ENCODE measurements at regions not wholly inside any gene's neighbourhood (a gene's known extent, or its start where the extent isn't known, plus 50 kb on each side); places are given as distances from the start of the nearest gene placed in this dataset.
"Not testable (repeated sequence)": the region's sequence is repeated elsewhere in the genome, so short reads cannot be mapped to it uniquely, and the experiment has no call there.

DNA sequence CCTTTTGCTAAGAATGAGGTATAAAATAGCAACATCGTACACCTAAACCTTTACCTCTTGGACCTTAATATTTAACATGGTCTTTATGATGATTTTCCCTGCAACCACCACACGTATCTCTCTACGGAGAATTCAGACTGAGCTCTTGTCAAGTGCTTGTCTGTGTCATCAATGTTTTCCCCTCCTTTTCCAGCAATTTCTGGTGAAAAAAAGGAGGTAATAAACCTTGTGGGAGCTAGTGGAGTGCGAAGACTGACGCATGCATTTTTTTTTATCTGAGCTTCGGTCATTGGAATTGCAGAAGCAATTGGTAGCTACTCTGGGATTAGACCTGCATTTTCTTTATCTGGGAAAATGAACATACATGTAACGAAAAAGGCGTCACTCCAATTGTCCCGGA lies 527.6 kb downstream of the TMEM114 start:
- DNase-seq (ENCODE audit: low spot score), result no peak

DNA sequence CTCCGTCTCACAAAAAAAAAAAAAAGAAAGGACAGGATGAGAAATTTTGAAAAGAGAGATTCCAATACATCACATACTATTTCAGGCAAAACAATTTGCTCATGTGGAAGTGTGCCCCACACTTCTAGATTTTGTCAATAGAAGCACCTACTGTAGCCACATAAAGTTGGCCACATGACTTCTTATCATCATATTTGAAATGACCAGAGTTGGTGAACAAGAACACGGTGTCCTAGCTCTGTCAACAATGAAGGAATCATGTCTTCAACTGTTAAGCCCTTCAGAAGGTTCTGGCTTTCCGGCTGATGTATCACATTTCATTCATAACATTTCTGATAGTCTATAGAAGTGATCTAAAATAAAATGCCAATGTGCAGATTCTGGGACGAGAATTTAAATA lies 534.5 kb downstream of the TMEM114 start:
- DNase-seq (ENCODE audit: low spot score), result no peak

DNA sequence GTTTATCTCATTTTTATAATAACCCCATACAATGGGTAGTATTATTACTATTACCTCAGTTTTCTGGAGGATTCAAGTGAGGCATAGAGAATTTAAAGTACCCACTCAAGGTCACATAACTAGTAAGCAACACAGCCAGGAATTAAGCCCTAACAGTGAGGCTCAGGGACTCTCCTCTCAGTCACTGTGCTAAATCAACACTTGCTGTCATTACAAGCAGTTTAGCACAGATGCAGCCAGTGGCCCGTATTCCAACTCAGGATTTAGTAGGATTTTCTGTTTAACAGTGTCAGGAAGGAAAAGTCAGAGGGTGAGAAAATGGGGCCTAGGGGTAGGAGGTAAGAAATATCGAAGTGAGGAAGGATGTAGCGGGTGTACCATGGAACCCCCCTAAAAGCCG lies 536.9 kb downstream of the TMEM114 start:
- no peak for DNase-seq (ENCODE audit: low spot score)

DNA sequence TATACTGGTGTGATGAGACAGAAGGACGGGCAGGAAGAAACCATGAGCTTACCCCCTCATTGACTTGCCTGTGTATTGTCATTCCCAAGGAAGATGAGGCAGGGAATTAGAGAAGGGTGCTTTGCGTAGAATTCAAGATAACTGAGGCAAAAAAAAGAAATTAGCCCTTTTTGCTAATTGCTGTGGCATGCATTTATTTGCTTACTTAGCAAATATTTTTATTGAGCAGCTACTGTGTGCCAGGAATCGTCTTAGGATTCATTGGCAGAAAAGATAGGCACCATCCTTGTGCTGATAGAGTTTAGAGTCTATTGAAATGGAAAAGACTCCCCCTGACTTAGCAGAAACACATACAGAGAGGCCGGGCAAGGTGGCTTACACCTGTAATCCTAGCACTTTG lies 541.9 kb downstream of the TMEM114 start:
- no peak for DNase-seq (ENCODE audit: low spot score)

DNA sequence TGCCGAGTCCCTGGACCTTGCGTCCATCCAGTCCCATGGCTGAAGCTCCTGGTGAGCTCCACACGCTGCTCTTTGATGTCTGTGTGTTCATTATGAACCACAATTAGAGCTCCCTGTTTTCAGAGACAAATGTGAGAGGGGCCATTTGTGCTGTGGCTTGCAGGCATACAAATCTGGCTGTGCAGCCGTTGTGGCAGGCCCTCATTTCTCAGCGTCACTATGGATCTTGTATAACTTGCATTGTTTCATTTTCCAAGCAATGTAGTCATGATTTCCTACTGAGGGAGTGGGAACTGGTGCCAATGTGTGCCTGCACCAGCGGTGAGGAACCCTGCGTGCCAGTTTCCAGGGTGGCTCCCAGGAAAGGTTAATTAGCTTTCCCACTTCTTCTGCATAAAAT lies 542.6 kb downstream of the TMEM114 start:
- no peak for DNase-seq (ENCODE audit: low spot score)

DNA sequence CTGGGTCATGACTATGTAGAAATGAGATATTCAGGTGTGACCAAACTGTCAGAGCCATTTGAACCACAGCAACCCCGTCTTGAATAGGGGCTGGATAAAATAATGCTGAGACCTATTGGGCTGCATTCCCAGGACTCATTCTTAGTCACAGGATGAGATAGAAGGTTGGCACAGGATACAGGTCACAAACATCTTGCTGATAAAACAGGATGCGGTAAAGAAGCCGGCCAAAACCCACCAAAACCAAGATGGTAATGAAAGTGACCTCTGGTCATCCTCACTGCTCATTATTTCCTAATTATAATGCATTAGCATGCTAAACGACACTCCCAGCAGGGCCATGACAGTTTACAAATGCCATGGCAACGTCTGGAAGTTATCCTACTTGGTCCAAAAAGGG lies 545.5 kb downstream of the TMEM114 start:
- no peak for DNase-seq (ENCODE audit: low spot score)

DNA sequence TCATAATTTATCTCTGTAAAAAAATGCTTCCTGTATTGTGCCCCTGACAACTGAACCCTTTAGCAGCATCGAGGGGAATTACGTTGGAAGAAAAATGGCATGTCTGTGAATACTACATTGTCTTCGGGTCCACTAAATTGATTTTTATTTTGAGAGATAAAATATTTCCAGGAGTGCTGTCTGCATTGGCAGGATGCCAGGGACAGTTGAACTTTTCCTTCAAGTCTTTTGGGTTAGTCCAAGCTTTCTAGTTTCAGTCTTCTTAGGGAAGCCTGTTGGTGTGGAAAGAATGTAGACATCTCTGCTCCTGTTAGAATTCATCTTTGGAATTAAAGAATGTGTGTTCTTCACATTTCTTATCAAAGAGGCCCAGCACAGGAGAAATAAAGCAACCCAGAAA lies 557.9 kb downstream of the TMEM114 start:
- no peak for DNase-seq (ENCODE audit: low spot score)

DNA sequence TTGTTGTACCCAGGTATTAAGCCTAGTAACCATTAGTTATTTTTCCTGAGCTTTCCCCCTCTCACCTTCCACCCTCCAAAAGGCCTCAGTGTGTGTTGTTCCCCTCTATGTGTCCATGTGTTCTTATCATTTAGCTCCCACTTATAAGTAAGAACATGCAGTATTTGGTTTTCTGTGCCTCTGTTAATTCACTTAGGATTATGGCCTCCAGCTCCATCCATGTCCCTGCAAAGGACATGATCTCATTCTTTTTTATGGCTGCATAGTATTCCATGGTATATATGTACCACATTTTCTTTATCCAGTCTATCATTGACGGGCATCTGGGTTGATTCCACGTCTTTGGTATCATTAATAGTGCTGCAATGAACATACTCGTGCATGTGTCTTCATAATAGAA lies 560.3 kb downstream of the TMEM114 start:
- DNase-seq (ENCODE audit: low spot score), result not testable (repeated sequence)

DNA sequence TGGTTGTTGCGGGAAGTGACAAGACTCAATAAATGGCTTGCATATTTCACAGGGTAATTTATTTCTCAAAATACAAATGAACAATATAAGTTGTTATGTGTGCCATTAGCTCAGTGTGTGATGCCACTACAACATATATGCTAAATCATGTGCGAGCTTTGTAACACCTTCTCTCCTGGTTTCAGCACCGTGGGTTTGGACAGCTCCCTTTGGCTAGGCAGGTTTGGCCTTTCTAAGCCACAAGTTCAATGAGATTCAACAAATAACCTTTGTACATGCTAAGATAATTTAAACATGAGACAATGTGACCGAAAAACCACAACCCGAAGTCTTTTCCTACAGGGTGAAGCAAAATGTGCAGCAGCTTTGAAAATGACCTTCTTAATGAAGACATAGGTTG lies 563.9 kb downstream of the TMEM114 start:
- DNase-seq (ENCODE audit: low spot score), result no peak

DNA sequence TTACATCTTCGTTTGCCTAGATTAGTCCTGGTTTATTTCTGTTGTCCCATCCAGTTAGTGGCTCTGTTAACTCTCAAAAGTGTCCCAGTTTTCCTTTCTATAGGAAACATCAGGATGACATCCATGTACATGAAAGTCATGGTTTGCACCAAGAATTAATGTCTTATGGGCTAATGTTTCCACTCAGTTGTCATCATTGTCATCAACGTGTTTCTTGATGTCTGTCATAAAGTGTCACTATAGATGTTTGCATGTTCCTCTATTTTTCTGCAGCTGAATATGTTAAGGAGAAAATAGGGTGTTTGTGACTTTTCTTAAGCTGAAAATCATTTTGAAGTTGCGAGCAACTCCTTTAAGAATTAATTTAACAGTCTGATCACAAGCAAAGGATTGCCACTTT lies 567.0 kb downstream of the TMEM114 start:
- no peak for DNase-seq (ENCODE audit: low spot score)

DNA sequence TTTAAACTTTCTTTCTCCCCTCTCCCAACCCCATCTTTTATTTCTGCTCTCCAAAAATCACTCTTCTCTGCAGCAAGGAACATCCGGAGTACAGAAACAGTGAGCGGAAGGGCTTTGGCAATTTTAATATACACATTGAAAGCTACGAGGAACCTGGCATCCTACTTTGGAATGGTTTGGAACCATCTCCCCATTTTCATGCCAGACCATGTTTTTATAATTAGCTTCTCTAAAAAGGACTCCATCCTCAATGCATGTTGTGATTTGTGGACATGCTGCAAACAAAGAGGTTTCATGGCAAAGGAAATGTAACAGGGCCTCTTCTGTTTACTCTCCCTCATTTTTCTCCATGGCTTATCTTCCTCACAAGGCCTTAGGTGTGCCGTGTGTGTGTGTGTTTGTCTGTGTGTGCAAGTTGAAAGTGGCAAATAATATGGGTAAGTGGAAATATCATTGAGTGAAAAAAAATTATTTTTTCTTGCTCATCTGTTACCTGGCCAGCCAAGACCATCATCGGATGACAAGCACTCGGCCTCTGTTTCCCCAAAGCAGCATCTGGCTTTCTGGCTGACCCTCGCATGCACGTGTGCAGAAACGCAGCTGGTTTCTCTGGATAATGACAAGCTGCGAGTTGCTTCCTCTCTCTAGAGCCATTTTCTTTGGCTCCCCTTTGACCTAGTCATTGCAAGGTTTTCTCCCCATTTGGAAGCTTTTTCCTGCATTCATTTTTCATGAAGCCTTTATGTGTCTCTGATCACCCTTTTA lies 585.0 kb downstream of the TMEM114 start:
- no peak for DNase-seq (ENCODE audit: low spot score)

DNA sequence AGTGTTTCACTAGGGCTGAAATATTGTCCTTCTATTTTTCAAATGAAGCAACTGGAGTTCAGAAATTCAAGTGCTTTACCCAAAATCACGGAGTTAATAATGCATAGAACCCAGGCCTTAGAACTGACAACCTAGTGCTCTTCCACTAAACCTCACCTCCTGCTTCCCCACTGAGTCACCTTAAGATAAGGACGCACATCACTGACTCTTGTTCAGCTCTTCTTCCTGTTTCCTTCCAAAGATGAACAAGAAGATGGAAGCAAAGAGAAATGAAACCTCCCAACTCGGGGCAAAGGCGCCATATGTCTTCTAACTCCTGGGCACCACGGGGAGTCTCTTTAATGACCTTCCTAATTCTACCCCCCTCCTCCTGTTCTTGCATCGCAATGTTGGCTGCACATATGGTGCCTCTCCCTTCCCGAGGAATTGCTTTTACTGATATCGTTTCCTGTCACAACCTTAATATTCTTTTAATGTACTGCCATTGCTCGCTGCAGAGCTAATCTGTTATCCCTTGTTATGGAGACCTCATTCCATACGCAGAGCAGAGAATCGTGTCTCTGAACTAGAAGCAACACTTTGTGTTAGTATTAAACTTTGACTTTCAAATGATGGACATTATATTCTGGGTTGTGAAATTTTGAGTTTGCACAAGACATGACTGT lies 591.4 kb downstream of the TMEM114 start:
- DNase-seq (ENCODE audit: low spot score), result no peak

DNA sequence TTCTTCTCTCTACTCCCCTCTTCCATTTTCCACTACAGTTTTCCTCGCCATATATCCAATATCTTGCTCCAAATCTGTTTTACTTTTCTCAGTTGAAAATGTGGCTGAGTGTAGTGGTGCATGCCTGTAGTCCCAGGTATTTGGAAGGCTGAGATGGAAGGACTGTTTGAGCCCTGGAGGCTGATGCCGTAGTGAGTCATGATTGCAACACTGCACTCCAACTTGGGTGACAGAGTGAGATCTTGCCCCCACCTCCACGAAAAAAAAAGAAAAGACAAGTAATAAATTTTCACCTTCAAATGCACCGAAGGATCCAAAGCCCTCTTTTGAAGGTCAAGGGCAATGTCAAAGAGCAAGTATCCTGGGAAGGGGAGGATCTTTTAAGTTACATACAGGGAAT lies 592.3 kb downstream of the TMEM114 start:
- DNase-seq (ENCODE audit: low spot score), result no peak

DNA sequence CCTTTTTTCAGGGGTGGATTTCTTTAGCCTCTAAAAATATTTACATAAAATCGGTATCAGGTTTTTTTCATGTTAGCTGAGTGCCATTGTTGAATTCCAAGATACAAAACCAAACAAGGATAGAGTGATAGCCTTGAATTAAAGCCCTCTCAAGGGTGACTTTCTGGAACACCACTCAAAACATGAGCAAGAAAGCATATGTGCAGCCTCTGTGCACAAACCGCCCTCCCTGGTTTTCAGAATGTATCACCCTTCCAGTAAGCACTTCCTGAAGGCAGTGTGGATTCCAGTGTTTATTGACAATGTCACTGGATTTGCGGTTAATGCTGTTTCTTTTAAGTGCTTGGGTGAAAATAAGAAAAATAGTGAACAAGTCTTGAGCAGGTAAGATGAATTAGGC lies 597.7 kb downstream of the TMEM114 start:
- no peak for DNase-seq (ENCODE audit: low spot score)

DNA sequence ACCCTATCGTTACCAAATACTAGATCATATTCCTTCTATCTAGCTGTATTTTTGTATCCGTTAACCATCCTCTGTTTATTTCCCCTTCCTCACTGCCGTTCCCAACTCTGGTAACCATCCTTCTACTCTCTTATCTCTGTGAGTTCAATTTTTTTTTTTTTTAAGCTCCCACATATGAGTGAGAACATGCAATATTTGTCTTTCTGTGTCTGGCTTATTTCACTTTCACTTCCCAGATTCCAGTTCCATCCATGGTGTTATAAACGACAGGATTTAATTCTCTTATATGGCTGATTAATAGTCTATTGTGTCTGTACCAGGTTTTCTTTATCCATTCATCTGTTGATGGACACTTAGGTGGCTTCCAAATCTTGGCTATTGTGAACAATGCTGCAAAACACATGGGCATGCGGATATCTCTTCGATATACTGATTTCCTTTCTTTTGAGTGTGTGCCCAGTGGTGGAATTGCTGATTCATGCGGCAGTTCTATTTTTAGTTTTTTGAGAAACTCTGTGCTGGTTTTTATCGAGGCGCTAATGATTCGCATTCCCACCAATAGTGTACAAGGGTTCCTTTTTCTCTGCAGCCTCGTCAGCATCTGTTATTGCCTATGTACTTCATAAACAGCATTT lies 599.6 kb downstream of the TMEM114 start:
- no peak for DNase-seq (ENCODE audit: low spot score)

DNA sequence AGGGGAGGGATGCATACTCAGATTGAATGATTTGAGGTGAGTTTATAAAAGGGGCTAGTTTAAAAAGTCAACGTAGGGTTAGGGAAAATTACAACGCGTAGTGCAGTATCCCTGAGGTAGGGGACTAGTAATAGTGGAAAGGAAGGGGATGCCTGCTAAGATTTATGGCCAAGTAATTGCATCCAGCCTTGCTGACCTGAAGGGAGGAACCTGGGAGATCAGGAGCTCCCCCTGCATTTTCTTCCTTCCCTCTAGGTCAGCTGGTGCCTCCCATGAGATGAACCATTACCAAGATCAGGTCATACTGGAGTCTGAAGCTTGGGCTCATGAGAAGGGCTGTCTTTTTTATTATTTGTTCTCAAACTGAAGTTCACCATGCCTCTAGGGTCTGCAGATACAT lies 606.6 kb downstream of the TMEM114 start:
- DNase-seq (ENCODE audit: low spot score), result no peak

DNA sequence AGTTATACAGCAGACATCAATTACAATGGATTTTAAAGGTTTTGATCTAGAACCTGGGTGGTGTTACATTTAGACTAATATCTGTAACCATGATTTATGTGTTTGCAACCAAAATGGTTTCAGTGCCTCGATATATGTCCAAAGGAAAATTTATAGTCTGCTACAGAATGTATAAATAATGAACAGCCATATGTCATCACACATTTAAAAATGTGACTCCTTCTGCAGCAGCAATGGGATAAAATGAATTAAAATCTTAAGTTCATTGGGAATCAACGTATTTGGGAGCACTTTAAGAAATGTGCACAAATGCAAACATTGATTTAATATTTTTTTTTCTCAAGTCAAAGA lies 610.2 kb downstream of the TMEM114 start:
- DNase-seq (ENCODE audit: low spot score), result no peak

DNA sequence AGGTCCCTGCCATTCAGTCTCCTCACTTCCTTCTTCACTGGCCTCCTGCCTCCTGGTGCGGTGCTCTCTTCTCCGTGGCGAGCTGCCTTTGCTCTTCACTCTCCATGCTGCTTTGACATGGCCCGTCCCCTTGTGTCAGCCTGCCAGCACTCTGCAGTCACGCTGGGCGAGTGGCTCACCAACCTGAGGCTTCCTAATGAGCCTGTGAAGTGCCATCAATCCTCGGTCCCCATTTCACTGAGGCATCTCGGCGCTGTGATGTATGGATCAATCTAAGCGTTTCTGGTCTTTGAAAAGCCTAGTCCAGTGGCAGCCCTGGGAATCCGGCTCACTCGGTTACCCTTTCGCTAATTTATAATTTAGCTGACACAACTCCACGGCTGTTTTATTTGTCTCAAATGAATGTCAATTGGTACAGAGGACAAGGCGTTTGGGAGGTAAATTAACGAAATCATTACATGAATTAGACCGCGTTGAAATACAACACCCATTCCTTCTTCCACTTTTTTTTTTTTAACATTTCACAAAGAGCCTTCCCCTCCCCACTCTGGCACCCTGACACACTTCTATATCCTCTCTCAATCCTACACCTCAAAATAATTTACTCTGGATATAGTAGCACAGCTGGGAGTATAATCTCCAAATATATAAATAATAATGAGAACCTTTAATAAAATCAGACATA lies 610.7 kb downstream of the TMEM114 start:
- no peak for DNase-seq (ENCODE audit: low spot score)

DNA sequence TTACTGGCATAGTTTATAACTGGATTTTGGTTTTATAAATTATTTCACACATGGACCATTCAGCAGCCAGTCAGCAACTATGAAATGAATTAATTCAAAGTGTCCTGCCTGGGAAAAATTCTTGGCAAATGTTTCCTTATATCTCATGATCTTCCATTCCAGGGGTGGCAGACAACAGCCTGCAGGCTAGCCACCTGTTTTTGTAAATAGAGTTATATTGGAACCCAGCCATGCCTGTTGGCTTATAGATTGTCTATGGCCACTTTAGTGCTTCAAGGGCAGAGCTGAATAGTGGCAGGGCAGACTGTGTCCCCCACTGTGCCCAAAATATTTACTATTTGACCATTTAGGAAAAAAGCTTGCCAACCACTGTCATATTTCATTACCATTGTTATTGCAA lies 613.7 kb downstream of the TMEM114 start:
- no peak for DNase-seq (ENCODE audit: low spot score)

DNA sequence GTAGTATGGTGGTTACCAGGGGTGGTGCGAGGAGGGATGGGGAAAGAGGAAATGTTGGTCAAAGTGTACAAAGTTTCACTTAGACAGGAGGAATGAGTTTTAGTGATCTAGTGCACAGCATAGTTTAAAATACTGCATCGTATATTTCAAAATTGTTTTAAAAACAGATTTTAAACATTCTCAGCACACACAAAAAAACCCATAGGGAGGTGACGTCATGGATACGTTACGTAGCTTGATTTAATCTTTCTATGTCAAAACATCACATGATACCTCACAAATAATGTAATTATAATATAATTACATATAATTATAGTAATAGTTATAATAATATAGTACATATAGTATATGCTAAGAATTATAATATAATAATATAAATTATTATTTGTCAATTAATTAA lies 614.2 kb downstream of the TMEM114 start:
- no peak for DNase-seq (ENCODE audit: low spot score)

DNA sequence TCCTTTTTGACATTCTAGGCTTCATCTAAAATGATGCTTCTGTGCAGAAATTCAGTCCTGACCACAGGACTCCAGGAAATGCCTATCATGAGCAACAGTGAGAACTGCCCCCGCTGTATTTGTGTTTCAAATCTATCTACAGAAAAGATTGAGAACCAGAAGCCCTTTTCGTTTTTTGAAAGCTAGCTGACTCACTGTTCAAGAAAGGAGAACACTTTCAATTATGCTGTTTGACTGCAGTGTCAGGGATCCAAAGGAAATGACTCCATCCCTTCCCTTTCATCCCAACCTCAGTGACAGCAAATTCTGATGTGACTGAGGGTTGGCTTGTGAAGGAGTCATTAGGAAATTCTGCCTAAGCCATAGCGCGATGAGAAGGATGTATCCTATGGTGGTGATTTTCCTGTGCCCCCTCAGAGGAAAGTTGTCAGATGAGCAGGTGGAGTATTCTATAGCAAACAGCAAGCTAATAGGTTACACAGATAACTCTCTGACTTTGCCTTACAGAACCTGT lies 622.3 kb downstream of the TMEM114 start:
- no peak for DNase-seq (ENCODE audit: low spot score)

DNA sequence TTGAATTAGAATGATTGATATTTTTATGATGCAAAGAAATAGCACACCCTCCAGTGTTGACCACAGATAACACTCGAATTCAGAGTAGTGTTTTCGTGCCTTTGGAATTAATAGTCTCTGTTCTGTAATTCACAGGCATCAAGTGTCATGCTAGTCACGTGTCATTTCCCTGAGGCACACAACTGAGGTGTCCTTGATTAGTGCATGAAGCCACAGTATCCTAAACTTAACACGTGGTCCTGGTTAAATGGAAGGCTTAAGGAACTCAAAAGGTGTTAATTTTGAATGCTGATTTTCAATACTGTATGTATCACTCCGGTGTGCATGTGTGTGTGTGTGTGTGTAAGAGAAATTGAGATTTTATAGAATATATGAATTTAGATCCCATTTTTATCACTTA lies 625.6 kb downstream of the TMEM114 start:
- DNase-seq (ENCODE audit: low spot score), result no peak

DNA sequence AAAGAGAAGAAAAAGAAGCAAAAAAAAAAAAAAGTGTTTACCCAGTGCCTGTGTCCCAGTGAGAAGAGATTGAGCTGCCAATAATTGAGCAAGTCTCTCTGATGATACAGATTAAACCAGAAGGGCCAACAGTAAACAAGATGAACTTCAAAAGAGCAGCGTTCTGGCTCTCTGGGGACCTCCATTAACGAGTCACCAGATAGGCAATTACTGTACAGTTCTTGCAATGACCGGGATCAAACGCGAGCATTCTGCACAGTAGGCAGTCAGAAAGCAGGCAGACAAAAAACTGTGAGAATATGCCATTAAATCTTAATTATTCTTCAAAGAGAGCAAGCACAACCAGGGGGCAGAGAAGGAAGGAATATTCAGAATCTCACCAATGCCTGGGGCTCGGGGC lies 626.1 kb downstream of the TMEM114 start:
- no peak for DNase-seq (ENCODE audit: low spot score)
